Stimulated activated CD4-positive, alpha-beta T cell treated with anti-CD3 and anti-CD28 coated beads, Interleukin-12 subunit alpha, Interleukin-12 subunit beta, amount 100 ng/mL, for 24 hours (primary cell): ENCODE measurements at regions not wholly inside any gene's neighbourhood (a gene's known extent, or its start where the extent isn't known, plus 50 kb on each side); places are given as distances from the start of the nearest gene placed in this dataset.
"Not testable (repeated sequence)": the region's sequence is repeated elsewhere in the genome, so short reads cannot be mapped to it uniquely, and the experiment has no call there.

Source experiments
- DNase-seq, 2 experiments: peaks; one replicate each; pipeline ENCODE4 v3.0.0-alpha.2; 2020; ENCODE audit warnings: low read depth in 2 of 2

- no peak for DNase-seq
Observed at GRCh38 chr10:33477291-33478088, 143.0 kb upstream of the NRP1 start.

GRCh38 chr10:33476757-33477273 is 142.3 kb upstream of the NRP1 start:
- DNase-seq: no peak

- DNase-seq: no peak
Observed at GRCh38 chr10:33473688-33474087, 139.2 kb upstream of the NRP1 start.

DNA sequence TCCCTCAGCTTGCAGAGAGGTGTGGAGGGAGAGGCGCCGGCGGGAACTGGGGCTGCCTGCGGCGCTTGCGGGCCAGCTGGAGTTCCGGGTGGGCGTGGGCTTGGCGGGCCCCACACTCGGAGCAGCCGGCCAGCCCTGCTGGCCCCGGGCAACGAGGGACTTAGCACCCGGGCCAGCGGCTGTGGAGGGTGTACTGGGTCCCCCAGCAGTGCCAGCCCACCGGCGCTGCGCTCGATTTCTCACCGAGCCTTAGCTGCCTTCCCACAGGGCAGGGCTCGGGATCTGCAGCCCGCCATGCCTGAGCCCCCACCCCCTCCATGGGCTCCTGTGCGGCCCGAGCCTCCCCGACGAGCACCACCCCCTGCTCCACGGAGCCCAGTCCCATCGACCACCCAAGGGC is 133.5 kb upstream of the NRP1 start:
- DNase-seq: not testable (repeated sequence)

GRCh38 chr10:33465747-33466146 is 131.3 kb upstream of the NRP1 start:
- DNase-seq: no peak

GRCh38 chr10:33463011-33463410 is 128.5 kb upstream of the NRP1 start:
- no peak for DNase-seq

- DNase-seq: no peak
Observed at GRCh38 chr10:33461295-33461640, 126.8 kb upstream of the NRP1 start.

DNA sequence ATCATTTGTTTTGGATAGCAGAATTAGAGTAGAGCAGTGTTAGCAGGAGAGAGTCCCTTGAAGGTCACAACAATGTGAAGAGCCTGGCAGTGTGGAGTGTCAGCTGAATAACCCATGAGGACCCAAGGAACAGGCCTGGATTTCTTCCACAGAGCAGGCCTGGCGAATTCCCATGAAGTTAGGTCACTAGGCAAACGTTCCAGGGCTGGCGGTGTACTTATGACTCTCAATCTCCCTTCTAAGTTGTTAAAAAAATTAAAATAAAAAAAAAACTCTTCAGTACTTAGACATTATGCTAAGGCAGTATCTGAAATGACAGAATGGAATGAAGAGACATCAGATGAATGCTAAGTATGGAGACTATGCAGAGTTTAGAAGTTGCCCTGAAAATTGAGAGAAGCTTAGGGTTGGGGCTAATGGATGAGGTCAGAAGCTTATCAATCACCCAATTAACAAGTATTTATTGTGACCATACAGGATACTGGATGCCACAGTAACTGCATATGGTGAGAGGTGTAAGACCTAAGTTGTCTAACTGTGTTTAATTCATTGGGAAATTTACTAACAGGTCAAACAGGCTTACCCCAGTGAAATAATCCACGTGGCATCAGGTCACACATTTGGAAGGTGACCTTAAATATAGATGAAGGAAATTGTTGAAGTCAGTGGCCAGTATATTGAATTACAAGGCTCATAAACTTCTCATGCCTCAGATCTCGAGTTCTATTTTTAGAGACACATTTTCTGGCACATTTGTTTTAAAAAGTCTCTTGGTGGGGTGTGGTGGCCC is 126.2 kb upstream of the NRP1 start:
- no peak for DNase-seq

GRCh38 chr10:33459602-33460001 is 125.1 kb upstream of the NRP1 start:
- DNase-seq: no peak

DNA sequence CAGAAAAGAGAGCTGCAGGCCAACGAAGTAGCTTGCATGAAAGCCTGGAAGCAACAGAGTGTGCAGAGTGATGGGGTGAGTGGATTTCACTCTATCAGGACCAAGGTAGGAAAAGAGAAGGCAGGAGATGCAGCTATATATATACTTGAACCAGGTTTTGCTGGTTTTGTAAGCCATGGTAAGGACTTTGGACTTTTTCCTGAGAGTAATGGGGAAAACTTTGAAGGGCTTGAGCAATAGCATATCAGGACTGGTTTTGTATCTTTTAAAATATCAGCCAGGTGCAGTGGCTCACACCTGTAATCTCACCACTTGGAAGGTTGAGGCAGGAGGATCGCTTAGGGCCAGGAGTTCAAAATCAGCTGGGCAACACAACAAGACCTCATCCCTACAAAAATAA is 120.6 kb upstream of the NRP1 start:
- no peak for DNase-seq

GRCh38 chr10:33454554-33454953 is 120.1 kb upstream of the NRP1 start:
- DNase-seq: no peak

DNA sequence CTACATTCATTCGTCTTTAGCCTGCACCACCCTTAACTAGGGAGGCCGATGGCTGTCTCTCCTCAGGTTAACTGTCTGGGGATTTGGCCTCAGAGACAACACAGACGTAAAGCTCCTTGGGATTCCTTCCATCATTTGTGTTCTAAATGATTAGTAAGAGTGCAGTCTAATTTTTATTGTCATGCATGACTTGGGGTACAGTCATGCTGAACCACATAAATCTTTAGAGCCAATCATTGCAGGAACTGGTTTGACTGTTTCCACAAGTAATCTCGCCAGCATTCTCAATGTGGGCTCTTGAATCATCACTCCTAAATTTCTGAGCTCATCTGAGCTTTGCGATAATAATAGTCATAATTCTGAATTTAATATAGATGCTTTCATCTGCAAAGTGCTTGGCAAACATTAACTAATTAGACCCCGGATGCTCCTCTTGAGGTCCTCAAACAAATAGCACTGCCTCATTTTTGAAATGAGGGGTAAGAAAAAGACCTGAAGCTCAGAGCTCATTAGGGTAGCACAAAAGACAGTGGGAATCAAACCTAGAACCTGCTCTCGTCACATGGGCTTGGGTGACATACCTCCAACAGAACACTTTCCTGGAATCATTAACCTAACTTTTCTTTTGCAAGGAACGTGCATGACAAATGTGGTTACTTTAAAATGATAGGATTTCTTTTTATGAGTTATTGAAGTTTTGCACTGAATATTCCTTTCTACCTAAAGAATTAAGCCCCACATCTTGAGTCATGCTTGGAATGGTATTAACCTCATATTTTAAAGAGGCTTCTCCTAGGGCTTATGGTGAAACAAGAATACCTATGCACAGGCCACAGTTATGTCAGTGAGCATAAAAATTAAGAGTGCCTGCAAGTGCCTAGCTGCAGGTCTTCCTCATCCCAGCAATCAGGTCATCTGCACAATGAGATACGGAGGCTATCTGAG is 118.9 kb upstream of the NRP1 start:
- no peak for DNase-seq

DNA sequence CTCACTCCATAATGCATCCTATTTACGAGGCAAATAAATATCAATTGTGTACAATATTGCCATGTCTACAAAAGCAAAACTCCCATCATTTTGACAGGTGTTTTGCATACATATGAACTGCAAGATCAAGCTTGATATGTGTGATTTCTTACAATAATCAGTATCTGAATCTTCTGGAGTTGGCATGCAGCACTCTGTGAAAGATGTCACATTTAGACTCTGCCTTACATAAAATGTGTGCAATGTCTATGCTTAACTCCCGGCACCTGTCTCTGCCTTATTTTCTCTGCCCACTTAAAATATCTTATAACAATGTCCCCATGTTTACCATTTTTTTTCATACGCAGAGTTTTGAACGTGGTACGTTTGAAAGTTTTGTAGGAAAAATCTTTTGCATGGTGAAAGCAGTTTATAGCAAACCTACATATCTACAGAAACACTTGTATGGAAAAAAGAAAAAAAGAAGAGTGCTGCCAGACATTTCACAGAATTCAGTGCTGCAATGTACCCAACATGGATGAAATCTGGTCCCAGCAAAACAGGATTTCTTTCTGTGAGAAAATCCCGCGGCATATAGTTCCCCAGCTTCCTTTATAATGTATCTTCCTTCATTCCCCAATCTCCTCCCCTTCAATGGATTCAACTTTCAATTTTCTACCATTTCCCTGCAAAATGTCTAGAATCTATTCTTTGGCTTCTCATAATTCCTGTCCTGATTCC is 114.1 kb upstream of the NRP1 start:
- DNase-seq: no peak

DNA sequence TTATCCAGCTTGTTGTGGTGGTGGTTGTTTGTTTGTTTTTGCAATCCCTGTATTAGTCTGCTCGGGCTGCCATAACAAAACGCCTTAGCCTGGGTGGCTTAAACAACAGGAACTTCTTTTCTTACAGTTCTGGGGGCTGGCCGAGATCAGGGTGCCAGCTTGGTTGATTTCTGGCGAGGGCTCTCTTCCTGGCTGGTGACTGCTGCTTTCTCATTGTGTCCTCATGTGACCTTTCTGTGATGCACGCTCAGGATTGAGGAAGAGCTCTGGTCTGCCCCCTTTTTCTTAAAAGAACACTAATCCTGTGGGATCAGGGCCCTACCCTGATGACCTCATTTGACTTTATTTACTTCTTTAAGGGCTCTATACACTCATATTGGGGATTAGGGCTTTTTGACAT is 107.1 kb upstream of the NRP1 start:
- no peak for DNase-seq

DNA sequence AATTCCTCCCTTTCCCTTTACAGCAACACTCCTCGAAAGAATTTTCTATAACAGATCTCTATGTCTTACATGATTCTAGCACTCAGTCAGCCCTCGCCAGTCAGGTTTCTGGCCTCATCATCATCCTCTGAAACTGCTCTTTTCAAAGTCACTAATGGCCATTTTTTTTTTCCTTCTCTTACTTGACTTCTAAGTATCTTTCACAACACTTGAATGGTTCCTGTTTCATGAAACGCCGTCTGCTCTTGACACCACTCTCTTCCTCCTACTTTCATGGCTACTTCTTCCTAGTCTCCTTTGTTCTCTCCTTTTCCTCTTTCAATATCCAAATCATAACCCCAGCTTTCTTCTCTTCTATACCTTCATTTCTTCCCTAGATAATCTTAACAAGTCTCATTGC is 100.5 kb upstream of the NRP1 start:
- DNase-seq: no peak

DNA sequence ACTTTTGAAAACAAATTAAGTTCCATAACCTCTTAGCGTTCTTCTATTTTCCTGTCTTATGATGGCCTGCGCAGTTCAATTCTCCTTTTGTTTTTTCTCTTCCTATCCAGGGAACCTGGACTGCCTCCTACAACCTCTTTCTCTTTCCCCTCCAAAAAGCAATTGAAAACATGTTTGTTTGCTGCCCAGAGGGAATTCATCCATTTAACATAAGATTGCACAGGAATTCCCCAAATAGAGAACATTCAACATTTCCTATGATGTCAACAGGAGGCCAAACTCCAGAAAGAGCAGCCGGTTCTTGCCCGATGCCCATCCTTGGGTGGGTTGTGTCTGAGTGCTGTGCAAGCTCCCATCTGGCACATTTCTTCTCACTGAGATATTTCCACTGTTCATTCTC is 94.2 kb upstream of the NRP1 start:
- DNase-seq: no peak

DNA sequence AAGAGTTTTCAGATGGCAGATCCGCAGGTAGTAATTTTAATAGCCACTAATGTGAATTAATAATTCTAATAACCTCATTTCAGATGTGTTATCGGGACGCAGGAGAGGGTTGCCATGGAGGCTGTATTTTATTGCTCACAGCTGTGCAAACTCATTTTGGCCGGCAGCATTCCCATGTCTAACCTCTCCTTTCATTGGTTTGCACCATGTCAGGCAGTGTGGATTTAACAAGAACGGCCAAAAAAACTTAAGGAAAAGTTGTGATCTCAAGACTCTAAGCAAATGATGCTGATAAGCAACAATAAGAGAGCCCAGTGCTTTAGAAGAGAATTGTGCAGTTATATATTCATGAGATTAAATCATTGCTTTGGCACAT is 88.7 kb upstream of the NRP1 start:
- DNase-seq: no peak

- DNase-seq: no peak
Observed at GRCh38 chr10:33422471-33423153, 88.1 kb upstream of the NRP1 start.

DNA sequence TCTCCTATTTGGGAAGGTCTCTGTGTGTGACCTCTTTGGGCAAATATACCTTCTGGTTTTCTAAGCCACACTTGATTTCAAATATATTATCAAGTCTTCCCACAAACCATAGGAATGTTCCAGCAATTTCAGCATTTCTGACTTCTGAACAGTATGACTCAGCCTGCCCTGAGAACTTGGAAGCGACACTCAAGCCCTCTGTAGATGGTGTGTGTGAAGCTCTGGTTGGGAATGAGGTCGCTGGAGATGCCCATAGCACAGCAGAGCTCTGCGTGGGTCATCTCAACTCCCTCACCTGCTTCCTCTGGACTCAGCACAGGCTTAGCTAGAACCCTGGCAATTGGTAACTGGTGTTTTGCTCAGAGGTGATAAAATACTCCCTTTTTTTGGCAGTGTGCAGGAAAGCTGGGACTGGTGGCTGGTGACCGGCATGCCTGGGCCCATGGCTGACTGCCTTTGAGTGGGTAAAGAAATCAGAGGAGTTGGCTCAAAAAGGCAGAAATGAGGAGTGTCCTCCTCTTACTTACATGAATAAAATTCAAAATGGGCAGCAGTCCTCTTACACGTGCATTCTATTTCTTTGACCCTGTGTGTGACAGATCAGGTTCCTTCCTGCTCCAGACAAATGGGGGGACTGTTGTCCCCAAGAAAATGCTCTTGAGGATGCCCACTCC is 87.5 kb upstream of the NRP1 start:
- no peak for DNase-seq

GRCh38 chr10:33419311-33419710 is 84.8 kb upstream of the NRP1 start:
- no peak for DNase-seq
